ENCODE measurements at regions not wholly inside any gene's neighbourhood (a gene's known extent, or its start where the extent isn't known, plus 50 kb on each side); places are given as distances from the start of the nearest gene placed in this dataset.

- TF ChIP-seq POLR2A (IDR thresholded peaks at IDR 0.05; ENCODE audit: low read depth, low read length) (no peak), TAF1 (IDR thresholded peaks at IDR 0.05; ENCODE audit: borderline replicate concordance, low read depth, low read length) (no peak)
These were observed 208.8 kb downstream of the KIF4B start for GRCh38 chr5:155222393-155222792.

All from GM12892 (cell line).